WTC11 (cell line): ENCODE measurements at regions not wholly inside any gene's neighbourhood (a gene's known extent, or its start where the extent isn't known, plus 50 kb on each side); places are given as distances from the start of the nearest gene placed in this dataset.

Experiments
- CREB1 ChIP-seq: sonication (generic); formaldehyde crosslinking; IDR thresholded peaks from 2 replicates; pipeline ENCODE4 v1.8.0; 2023; ENCODE audit warnings: mild to moderate bottlenecking, missing genetic modification reagents
- CREM ChIP-seq: sonication (generic); formaldehyde crosslinking; IDR thresholded peaks from 2 replicates; pipeline ENCODE4 v1.8.1; 2022; ENCODE audit warnings: mild to moderate bottlenecking, missing genetic modification reagents, moderate library complexity
- NR3C1 ChIP-seq: sonication (generic); formaldehyde crosslinking; conservative IDR thresholded peaks from 2 replicates; pipeline ENCODE4 v1.8.1; 2023; ENCODE audit warnings: low read depth, mild to moderate bottlenecking, missing genetic modification reagents
- TEAD4 ChIP-seq: sonication (generic); formaldehyde crosslinking; IDR thresholded peaks from 2 replicates; pipeline ENCODE4 v1.8.0; 2022; ENCODE audit warnings: mild to moderate bottlenecking, missing genetic modification reagents
- ZNF121 ChIP-seq: sonication (generic); formaldehyde crosslinking; IDR thresholded peaks from 2 replicates; pipeline ENCODE4 v1.8.0; 2023; ENCODE audit warnings: missing genetic modification reagents
- TF ChIP-seq, protein P1 (sequence below): fragments of 200-600 bp; IDR thresholded peaks from 2 replicates; pipeline ENCODE4 v1.8.0; 2022; ENCODE audit warnings: antibody characterized with exemption

DNA sequence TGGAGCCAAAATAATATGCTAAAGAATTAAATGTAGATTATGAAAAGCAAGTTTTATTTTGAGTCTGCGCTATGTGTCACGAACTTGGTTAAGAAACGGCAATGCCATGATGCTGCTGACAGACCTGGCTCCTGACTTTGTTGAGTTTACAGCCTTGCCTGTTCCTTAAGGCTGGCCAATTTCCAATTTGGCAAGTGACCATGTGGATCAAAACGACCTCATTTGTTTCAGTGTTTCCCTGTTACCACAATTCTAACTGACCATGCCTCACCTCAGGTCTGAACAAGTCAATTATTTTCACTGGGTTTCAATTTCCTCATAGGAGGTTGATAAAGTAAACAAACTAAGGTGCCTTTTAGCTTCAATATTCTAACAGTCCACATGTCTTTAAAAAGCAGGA, 461.4 kb downstream of the ZNF608 start:
- TF ChIP-seq, protein P1, sequence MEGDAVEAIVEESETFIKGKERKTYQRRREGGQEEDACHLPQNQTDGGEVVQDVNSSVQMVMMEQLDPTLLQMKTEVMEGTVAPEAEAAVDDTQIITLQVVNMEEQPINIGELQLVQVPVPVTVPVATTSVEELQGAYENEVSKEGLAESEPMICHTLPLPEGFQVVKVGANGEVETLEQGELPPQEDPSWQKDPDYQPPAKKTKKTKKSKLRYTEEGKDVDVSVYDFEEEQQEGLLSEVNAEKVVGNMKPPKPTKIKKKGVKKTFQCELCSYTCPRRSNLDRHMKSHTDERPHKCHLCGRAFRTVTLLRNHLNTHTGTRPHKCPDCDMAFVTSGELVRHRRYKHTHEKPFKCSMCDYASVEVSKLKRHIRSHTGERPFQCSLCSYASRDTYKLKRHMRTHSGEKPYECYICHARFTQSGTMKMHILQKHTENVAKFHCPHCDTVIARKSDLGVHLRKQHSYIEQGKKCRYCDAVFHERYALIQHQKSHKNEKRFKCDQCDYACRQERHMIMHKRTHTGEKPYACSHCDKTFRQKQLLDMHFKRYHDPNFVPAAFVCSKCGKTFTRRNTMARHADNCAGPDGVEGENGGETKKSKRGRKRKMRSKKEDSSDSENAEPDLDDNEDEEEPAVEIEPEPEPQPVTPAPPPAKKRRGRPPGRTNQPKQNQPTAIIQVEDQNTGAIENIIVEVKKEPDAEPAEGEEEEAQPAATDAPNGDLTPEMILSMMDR, result no peak
- TF ChIP-seq CREM (CRISPR knock-in tag) (no peak), NR3C1 (no peak), CREB1 (CRISPR knock-in tag) (no peak), ZNF121 (CRISPR knock-in tag) (no peak), TEAD4 (CRISPR knock-in tag) (no peak)
